ENCODE measurements at regions not wholly inside any gene's neighbourhood (a gene's known extent, or its start where the extent isn't known, plus 50 kb on each side); places are given as distances from the start of the nearest gene placed in this dataset.

GRCh38 chr4:93994175-93994994, 165.8 kb downstream of the ATOH1 start:
- Histone ChIP-seq H3K4me2 (ENCODE audit: low read depth, low read length, poor library complexity, severe bottlenecking) (no peak overlapping the region), H3K4me3 (ENCODE audit: low read length, poor library complexity, severe bottlenecking) (no peak overlapping the region), H3K9ac (ENCODE audit: low read depth, low read length, poor library complexity, severe bottlenecking) (no peak overlapping the region), H3K4me1 (ENCODE audit: insufficient read depth, low read length, poor library complexity, severe bottlenecking) (no peaks in the 10 kb centered on the region), H3K9me3 (ENCODE audit: insufficient read depth, low read depth, low read length) (no peaks in the 10 kb centered on the region), H3K79me2 (ENCODE audit: insufficient read depth, low read length) (no peaks in the 10 kb centered on the region), H4K20me1 (ENCODE audit: insufficient read depth, low read length, poor library complexity, severe bottlenecking) (no peaks in the 10 kb centered on the region), H3K9me2 (replicated peaks; ENCODE audit: low read depth, low read length) (no peaks in the 10 kb centered on the region), H3F3A (ENCODE audit: low read depth) (no peaks in the 10 kb centered on the region), H3K27me3 (ENCODE audit: insufficient read depth, low read length, poor library complexity, severe bottlenecking) (no peaks in the 10 kb centered on the region), H2AFZ (ENCODE audit: low read length) (no peak overlapping the region), H3K36me3 (ENCODE audit: insufficient read depth, low read length) (no peaks in the 10 kb centered on the region)
- TF ChIP-seq CTCF (conservative IDR thresholded peaks at IDR 0.05; ENCODE audit: low read length) = no peak
- no peak for TF ChIP-seq EZH2phosphoT487 (IDR thresholded peaks at IDR 0.05; ENCODE audit: borderline replicate concordance)

GRCh38 chr4:93996895-93997294, 168.3 kb downstream of the ATOH1 start:
- Histone ChIP-seq H3K9me3 (ENCODE audit: insufficient read depth, low read depth, low read length) (no peaks in the 10 kb centered on the region), H3F3A (ENCODE audit: low read depth) (no peaks in the 10 kb centered on the region), H3K4me3 (ENCODE audit: low read length, poor library complexity, severe bottlenecking) (no peak overlapping the region), H3K4me1 (ENCODE audit: insufficient read depth, low read length, poor library complexity, severe bottlenecking) (no peaks in the 10 kb centered on the region), H3K9ac (ENCODE audit: low read depth, low read length, poor library complexity, severe bottlenecking) (no peak overlapping the region), H3K9me2 (replicated peaks; ENCODE audit: low read depth, low read length) (no peaks in the 10 kb centered on the region), H4K20me1 (ENCODE audit: insufficient read depth, low read length, poor library complexity, severe bottlenecking) (no peaks in the 10 kb centered on the region), H3K27me3 (ENCODE audit: insufficient read depth, low read length, poor library complexity, severe bottlenecking) (no peaks in the 10 kb centered on the region), H3K36me3 (ENCODE audit: insufficient read depth, low read length) (no peaks in the 10 kb centered on the region), H3K79me2 (ENCODE audit: insufficient read depth, low read length) (no peaks in the 10 kb centered on the region), H3K4me2 (ENCODE audit: low read depth, low read length, poor library complexity, severe bottlenecking) (no peak overlapping the region), H2AFZ (ENCODE audit: low read length) (no peak overlapping the region)
- TF ChIP-seq CTCF (conservative IDR thresholded peaks at IDR 0.05; ENCODE audit: low read length) (no peak), EZH2phosphoT487 (IDR thresholded peaks at IDR 0.05; ENCODE audit: borderline replicate concordance) (no peak)

GRCh38 chr4:94000559-94000958, 172.0 kb downstream of the ATOH1 start:
- no peak overlapping the region for H3K9ac ChIP-seq (ENCODE audit: low read depth, low read length, poor library complexity, severe bottlenecking)
- H3K9me2 ChIP-seq (replicated peaks; ENCODE audit: low read depth, low read length) = no peaks in the 10 kb centered on the region
- no peaks in the 10 kb centered on the region for H4K20me1 ChIP-seq (ENCODE audit: insufficient read depth, low read length, poor library complexity, severe bottlenecking)
- H2AFZ ChIP-seq (ENCODE audit: low read length) = no peak overlapping the region
- H3K4me1 ChIP-seq (ENCODE audit: insufficient read depth, low read length, poor library complexity, severe bottlenecking) = no peaks in the 10 kb centered on the region
- H3K4me3 ChIP-seq (ENCODE audit: low read length, poor library complexity, severe bottlenecking) = no peak overlapping the region
- no peaks in the 10 kb centered on the region for H3K36me3 ChIP-seq (ENCODE audit: insufficient read depth, low read length)
- peak; percentile 35 for TF ChIP-seq CTCF (conservative IDR thresholded peaks at IDR 0.05; ENCODE audit: low read length)
- TF ChIP-seq EZH2phosphoT487 (IDR thresholded peaks at IDR 0.05; ENCODE audit: borderline replicate concordance) = no peak
- H3K9me3 ChIP-seq (ENCODE audit: insufficient read depth, low read depth, low read length) = no peaks in the 10 kb centered on the region
- H3K4me2 ChIP-seq (ENCODE audit: low read depth, low read length, poor library complexity, severe bottlenecking) = no peak overlapping the region
- H3K27me3 ChIP-seq (ENCODE audit: insufficient read depth, low read length, poor library complexity, severe bottlenecking) = no peaks in the 10 kb centered on the region
- H3F3A ChIP-seq (ENCODE audit: low read depth) = no peaks in the 10 kb centered on the region
- H3K79me2 ChIP-seq (ENCODE audit: insufficient read depth, low read length) = no peaks in the 10 kb centered on the region

Data from Loucy (cell line).